T-helper 2 cell treated with Interferon-gamma antibody and Interleukin-4, amounts not matched to agents 100 ng/mL and 5 ng/mL, for 36 hours (primary cell): ENCODE measurements at regions not wholly inside any gene's neighbourhood (a gene's known extent, or its start where the extent isn't known, plus 50 kb on each side); places are given as distances from the start of the nearest gene placed in this dataset.
"Not testable (repeated sequence)": the region's sequence is repeated elsewhere in the genome, so short reads cannot be mapped to it uniquely, and the experiment has no call there.

Experiments used
- intact Hi-C: fragments of 100-400 bp; cut with micrococcal nuclease; formaldehyde crosslinking; loops from one replicate; pipeline ENCODE4 v1.15.1; 2023

GRCh38 chr4:79850626-79851025 lies 222.4 kb downstream of the ANTXR2 start:
- intact Hi-C loops: no loop called here

GRCh38 chr4:79848329-79848728 lies 224.7 kb downstream of the ANTXR2 start:
- intact Hi-C loops: no loop called here

GRCh38 chr4:79847411-79847810 lies 225.6 kb downstream of the ANTXR2 start:
- intact Hi-C loops: no loop called here

- intact Hi-C loops: no loop called here
These were observed 230.9 kb downstream of the ANTXR2 start for GRCh38 chr4:79842162-79842561.

- intact Hi-C loops: no loop called here
These were observed 239.2 kb downstream of the ANTXR2 start for GRCh38 chr4:79833857-79834256.

GRCh38 chr4:79831701-79832514 lies 241.1 kb downstream of the ANTXR2 start:
- intact Hi-C loops: no loop called here

- intact Hi-C loops: no loop called here
These were observed 241.9 kb downstream of the ANTXR2 start for GRCh38 chr4:79831119-79831528.

- intact Hi-C loops: no loop called here
These were observed 245.7 kb downstream of the ANTXR2 start for GRCh38 chr4:79827283-79827682.

- intact Hi-C loops: no loop called here
These were observed 249.8 kb downstream of the ANTXR2 start for GRCh38 chr4:79823148-79823763.

GRCh38 chr4:79820427-79820826 lies 252.6 kb downstream of the ANTXR2 start:
- intact Hi-C loops: no loop called here

- intact Hi-C loops: not testable (repeated sequence)
These were observed 265.1 kb downstream of the ANTXR2 start for GRCh38 chr4:79807933-79808332.

GRCh38 chr4:79798047-79798446 lies 275.0 kb downstream of the ANTXR2 start:
- intact Hi-C loops: no loop called here

- intact Hi-C loops: no loop called here
These were observed 276.1 kb downstream of the ANTXR2 start for GRCh38 chr4:79796948-79797347.

- intact Hi-C loops: no loop called here
These were observed 284.1 kb downstream of the ANTXR2 start for GRCh38 chr4:79788884-79789283.

GRCh38 chr4:79780129-79780528 lies 292.9 kb downstream of the ANTXR2 start:
- intact Hi-C loops: no loop called here

GRCh38 chr4:79772510-79772909 lies 300.5 kb downstream of the ANTXR2 start:
- intact Hi-C loops: no loop called here

- intact Hi-C loops: no loop called here
These were observed 308.9 kb downstream of the ANTXR2 start for GRCh38 chr4:79764120-79764519.

- intact Hi-C loops: no loop called here
These were observed 309.4 kb downstream of the ANTXR2 start for GRCh38 chr4:79763486-79764075.

- intact Hi-C loops: no loop called here
These were observed 313.2 kb downstream of the ANTXR2 start for GRCh38 chr4:79759793-79760192.

- intact Hi-C loops: no loop called here
These were observed 315.4 kb downstream of the ANTXR2 start for GRCh38 chr4:79757600-79757999.

- intact Hi-C loops: no loop called here
These were observed 316.7 kb downstream of the ANTXR2 start for GRCh38 chr4:79756140-79756895.

GRCh38 chr4:79748835-79749234 lies 324.2 kb downstream of the ANTXR2 start:
- intact Hi-C loops: no loop called here
